Stimulated activated CD4-positive, alpha-beta T cell treated with anti-CD3 and anti-CD28 coated beads, Interleukin-15, amount 100 ng/mL, for 24 hours (primary cell): ENCODE measurements at regions not wholly inside any gene's neighbourhood (a gene's known extent, or its start where the extent isn't known, plus 50 kb on each side); places are given as distances from the start of the nearest gene placed in this dataset.

Experiments used
- DNase-seq: peaks from one replicate; pipeline ENCODE4 v3.0.0-alpha.2; 2020

DNA sequence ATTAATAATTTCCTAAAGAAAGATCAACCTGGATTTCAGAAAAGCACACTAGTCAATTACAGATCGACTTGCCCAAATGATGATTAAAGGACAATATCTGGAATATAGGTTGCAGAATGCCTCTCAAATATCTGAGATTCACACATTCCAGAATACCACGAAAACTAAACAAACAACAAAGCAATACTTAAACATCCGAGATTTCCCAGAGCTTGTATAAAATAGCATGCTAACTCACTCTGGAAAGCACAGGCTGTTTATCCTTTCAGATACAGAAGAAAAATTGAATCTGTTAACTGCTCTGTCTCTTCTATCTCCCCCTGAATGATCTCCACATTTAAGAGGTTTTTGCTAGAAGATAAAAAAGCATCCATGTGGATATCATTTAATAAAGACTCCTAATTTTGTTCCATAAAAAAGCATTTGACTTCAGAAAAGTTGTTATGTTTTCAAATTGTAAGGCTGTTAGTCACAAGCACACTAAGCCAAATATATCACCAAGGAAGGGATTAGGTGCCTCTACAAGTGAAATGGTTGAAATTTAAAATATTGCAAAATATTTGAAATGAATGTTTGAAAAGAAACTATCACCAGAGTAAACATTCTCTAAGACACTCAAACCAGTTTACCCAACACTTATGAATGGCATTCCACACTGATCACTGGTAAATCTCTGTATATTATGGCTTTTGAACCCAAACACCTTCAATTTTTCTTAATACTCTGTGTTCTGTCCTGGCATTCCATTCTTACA, 865.1 kb upstream of the ADAMTS5 start:
- no peak for DNase-seq

DNA sequence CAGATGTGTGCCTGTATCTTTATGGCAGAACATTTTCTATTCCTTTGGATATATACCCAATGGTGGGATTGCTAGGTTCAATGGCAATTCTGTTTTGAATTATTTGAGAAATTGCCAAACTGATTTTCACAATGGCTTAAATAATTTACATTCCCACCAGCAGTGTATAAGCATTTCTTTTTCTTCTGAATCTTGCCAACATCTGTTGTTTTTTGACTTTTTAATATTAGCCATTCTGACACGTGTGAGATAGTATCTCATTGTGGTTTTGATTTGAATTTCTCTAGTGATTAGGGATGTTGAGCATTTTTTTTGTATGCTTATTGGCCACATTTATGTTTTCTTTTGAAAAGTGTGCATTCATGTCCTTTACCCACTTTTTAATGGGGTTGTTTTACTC, 864.3 kb upstream of the ADAMTS5 start:
- no peak for DNase-seq

DNA sequence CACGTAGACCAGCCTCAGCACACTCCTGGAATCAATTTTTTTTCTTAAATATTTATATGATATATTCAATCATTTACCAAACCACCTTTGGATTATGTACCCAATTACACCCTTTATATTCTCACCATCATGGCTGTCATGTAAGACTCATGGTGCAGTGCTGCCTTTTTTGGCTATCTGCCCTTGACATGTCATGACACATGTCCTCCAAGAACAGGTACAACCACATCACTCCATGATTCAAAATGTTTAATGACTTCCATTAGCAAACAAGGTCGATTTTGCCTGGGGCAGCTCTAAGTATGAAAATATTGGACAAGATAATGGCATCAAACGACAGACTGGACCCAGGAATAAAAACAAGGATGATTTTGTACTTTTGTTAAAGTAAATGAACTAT, 861.1 kb upstream of the ADAMTS5 start:
- DNase-seq, result no peak

DNA sequence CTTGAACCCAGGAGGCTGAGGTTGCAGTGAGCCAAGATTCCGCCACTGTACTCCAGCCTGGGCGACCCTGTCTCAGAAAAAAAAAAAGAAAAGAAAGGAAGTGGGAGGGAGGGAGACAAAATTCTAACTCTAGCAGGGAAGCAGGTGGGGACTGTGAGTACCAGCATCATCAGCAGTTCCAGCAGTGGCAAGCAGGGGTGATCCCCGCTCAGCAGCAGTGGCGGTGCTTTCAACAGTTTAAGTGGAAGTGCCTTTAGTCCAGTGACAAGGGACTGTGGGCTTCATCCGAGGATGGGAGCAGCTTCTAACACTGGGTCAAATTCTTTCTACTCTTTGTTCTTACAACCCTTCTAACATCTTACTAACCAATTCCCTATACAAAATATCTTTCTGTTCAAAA, 858.1 kb upstream of the ADAMTS5 start:
- DNase-seq, result no peak

DNA sequence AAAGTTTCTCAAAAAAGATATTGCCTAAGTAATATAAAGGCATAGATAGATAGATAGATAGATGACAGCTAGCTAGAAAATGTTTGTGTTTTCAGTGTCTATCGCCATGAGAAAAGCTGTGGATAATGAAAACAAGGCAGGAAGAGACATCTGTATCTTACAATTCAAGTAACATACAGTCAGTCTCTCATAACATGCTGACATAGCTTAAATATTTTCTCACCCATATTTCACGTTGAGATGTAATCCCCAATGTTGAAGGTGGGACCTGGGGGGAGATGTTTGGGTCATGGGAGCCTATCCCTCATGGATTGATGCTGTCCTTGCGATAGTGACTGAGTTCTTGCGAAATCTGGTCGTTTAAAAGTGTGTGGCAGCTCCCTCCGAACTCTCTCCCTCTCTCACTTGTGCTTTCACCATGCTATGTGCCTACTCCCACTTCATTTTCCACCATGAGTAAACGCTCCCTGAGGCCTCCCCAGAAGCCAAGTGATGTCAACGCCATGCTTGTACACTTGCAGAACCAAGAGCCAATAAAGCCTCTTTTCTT, 856.8 kb upstream of the ADAMTS5 start:
- no peak for DNase-seq

DNA sequence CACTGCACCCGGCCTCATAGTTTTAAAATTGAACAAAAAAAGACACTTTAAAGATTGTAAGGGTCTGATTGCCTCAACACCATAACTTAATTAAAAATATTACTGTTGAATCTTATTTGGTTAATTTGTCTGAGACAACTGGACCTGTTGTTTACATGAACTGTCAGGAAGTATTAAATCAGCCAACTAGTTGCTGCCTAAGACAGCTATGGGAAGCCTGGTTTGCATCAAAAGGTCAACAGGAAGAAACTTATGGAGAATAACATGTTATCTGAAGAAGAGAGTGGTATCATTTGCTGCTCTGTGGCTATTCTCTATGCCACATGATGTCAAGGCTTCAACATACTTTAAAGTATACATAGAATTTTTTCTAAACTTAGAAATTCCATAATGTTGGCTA, 853.5 kb upstream of the ADAMTS5 start:
- DNase-seq, result no peak

DNA sequence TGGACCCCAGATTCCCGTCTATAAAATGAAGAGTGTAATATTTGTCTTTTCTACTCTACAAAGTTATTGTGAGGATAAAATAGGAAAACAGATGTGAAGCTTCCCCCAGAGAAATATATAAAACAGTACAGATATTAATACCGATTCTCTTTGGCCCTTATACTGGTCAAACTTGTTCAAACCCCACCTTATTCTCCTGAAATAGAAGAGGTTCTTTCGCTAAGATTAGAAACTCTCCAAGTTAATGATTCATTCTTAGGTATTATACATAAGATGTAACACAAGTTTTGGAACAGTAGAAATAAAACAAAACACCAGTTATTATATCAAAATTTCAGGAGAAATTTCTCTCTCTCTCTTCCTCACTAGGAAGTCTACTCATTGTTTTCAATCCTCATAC, 852.4 kb upstream of the ADAMTS5 start:
- DNase-seq, result no peak

DNA sequence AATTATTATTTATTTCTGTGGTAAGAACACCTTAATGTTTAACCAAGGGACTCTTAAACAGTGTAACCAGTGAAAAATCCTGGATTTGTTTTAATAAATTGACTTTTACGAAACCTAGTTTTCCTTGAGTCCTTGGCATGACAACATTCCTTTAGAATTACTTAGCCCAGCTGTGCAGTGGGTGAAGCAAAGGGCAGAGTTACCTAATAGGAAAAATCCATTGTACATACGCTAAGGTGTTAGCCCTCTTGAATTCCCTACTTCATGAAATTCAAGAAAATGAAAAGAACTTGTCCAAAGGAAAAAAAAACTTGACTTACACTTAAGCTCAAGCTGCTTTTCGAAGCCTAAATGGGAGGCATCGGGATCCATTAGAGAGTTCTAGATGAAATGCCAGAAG, 852.0 kb upstream of the ADAMTS5 start:
- DNase-seq, result no peak

DNA sequence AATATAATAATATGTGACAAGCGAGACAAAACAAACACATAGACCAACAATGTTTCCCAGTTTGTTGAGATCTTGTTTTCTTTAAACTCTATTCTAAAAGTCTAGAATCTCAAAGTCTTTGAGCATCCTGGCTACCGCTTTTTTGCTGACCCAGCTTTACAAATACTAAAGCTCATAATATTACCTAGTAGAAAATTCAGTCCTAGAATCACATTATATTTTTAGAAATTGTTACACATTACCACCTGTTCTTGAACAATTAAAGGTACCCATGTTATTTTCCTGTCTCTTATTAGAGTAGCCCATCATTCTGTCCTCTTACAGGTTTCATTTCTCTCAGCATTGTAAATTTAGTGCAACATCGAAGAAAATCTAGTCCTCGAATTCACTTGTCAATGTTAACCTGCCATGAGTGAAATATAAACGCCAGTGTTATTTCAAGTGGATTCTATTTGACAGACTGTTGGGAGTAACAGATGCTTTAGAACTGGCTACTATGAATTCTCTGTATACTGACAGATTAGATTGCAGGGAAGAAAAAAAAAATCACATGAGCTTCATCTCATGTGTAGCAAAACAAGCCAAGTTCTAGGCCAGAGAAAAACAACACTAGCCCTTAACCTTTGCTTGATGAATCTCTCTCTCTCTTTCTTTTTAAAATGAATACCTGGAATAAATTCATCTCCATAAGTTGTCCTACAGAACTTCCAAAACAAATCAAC, 851.2 kb upstream of the ADAMTS5 start:
- no peak for DNase-seq

DNA sequence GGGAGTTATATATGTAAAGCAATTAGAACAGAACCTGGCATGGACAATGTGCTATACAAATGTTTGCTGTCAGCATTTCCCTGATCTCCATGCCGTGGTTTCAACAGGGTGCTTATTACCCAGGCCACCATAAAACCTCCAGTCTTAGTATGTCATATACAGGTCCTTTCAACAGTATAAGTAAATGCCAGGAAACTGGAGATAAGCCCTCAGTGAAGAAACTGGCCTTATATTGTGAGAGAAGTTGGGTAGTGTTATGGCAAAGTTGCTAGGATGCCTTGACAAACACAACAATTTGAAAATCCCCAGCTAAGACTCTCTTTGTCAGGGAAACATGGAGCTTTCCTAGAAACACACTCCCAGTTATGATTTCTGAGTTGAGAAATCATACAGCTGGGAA, 850.2 kb upstream of the ADAMTS5 start:
- DNase-seq, result no peak

DNA sequence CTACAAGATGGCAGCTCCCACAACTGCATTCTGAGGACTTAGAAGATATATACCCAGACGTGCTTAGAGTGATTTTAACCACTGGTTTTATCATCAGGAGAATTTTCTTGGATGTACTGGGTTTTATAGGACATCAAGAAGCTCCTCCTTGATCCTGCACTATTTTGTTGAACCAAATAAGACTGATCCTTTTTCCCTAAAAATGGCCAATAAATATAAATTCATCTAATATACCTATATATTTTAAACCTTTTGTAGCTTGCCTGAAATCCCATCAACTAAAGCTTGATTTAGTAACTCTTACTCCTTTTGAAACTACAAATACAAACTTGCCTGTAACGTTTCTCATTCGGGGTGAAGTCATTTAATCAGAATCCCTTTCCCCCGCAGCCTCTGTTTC, 849.4 kb upstream of the ADAMTS5 start:
- no peak for DNase-seq

DNA sequence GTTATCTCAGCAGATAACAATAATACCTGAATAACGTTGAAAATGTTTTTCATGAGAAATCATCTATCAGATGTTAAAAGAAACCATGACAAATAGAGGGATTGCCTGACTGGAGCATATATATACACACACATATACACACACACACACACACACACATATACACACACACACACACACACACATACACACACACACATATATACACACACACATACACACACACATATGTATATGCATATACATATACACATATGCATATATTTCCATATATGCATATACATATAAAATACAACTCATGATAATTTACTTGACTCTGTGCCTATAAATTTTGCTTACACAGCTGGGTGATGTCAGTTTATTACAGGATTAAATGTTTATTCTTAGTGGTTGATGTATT, 847.3 kb upstream of the ADAMTS5 start:
- DNase-seq, result no peak

DNA sequence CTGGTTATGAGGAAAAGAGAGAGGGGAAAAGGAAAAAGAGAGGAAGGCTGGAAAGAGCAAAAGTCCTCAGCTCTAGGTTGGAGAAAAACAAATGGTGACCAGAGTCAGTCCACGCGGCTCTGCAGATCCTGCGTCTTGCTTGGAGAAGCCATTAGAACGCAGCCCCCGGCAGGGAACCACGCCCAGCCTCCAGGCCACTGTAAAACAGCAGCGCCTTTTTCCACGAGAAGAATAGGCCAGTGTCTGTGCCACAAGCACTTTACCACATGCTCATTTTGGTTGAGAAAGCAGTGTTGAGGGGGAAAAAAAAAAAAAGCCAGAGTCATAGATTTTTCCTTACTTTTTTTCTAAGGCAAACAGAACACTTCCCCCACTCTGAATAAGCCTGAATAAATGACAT, 846.9 kb upstream of the ADAMTS5 start:
- no peak for DNase-seq

DNA sequence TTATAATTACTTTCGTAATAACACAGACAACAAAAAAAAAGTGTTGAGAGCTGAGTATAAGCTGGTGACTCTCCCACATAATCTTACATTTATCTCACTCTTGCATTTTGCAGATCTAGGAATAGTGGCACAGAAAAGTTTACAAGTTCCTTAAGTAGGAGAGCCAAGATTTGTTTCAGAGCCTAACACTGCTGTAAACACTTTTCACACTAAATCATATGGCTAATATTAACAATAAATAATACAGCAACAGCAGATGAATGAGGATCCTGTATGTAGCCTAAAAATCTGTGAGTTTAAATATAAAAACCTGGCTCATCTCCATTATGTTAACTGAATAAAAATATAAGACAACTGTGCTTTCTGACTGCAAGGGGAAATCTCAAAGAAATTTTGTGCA, 846.5 kb upstream of the ADAMTS5 start:
- no peak for DNase-seq

DNA sequence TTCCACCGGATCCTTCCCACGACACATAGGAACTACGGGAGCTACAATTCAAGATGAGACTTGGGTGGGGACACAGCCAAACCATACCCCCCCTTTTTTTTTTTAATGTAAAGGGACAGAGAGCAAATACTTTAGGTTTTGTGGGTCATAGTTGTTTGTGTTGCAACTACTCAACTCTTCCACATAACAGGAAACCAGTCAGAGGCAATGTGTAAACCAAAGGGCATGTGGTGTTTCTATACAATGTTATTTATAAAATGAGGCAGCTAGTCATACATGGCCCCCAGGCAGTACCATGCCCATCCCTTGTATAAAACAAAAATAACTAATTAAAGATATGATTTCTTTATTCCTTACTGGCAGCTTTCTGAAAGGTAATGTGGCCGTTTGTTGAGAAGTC, 845.4 kb upstream of the ADAMTS5 start:
- no peak for DNase-seq

DNA sequence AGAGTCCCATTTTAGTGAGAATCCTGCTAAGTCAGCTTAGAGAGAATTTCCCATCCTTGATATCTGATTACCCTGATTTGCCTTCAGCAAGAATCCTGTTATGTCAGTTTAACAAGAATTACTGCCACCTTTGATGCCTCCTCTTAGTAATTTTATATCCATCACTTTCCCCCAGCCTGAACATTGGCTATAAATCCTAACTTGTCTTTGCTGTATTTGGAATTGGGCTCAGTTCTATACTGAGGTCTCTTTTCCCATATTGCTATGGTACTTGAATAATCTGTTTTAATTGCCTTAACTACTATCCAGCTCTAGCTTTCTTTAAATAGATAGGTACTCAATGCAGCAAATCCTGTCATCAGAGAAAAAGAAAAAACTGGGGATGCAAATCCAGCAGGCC, 842.0 kb upstream of the ADAMTS5 start:
- no peak for DNase-seq

DNA sequence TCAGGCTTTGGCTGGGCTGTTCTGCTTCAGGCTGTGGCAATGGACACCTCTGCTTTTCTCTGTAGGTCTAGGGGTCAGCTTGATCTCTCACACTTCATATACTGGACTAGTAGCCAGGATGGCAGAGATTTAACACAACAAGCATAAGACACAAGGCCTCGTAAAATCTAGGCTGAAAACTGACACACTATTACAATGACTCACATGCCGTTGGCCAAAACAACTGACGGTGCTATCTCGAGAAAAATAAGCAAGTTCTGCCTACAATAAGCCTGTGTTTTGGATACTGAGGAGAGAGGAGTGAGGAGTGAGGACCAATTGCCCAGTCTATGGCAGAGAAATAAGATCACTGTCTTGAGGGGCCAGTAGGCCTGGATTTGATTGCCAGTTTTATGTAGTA, 840.7 kb upstream of the ADAMTS5 start:
- DNase-seq, result no peak

DNA sequence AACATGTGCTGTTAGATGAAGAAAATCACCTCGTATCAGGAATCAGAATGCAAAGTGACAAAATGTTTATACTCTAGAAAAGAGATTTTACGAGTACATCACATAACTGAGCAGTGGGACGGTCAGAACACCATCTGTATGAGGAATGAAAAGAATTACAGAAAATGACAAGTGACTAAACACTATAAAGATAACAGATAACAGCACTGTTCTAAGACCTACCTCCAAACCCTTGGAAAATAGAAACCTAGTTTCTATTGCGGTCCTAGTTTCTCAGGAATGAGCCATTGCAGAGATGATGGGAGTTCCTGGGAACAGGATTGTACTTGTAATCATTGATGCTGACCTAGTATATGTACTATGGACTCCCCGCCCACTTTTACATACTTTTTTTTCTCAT, 839.4 kb upstream of the ADAMTS5 start:
- DNase-seq, result no peak

DNA sequence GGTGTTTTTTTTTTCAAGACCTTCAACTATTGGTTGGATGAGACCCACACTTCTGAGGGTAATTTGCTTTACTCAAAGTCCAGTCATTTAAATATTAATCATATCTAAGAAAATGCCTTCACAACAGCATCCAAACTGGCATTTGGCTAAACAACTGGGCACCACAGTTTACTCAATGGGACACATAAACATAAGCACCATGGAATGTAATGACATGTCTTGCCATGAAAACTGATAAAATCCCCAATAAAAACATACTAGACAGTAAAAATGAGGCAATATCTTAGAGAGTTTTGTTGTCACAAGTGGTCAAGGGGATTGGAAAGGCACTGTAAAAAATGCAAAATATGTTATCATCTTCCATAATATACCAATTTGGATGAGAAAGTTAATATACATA, 838.8 kb upstream of the ADAMTS5 start:
- DNase-seq, result no peak

DNA sequence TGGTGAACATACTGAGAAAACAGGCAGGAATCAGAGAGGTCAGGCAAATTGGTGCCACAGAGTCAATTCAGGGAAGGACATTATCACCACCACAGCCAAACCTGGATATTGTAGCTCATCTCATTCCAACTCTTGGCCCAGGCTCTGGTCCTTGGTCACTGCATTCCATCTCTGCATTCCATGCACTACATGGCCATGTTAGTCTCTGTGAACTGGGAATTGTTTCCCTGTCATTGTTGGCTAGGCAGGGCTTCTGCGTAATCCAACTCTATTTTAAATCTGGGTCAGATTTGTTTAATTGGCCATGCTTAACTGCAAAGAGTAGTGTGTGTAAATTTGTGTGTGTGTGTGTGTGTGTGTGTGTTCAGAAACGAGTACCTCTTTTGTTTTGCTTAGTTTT, 837.6 kb upstream of the ADAMTS5 start:
- no peak for DNase-seq

DNA sequence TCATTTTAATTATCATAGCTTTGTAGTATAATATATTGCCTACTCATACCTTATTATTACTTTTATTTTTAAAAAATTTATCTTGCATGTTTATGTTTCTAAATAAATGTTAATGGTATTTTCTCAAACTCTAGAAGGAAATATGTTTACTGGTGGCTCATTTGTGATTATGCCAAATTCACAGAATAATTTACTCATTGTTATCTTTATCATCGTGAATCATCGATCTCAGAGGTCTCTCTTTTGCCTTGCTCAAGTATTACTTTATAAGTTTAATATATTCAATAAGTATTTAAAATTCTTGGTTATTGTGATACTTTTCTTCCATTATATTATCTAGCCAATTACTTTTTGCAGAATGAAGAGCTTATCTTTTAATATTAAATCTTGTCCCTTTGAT, 836.7 kb upstream of the ADAMTS5 start:
- no peak for DNase-seq

DNA sequence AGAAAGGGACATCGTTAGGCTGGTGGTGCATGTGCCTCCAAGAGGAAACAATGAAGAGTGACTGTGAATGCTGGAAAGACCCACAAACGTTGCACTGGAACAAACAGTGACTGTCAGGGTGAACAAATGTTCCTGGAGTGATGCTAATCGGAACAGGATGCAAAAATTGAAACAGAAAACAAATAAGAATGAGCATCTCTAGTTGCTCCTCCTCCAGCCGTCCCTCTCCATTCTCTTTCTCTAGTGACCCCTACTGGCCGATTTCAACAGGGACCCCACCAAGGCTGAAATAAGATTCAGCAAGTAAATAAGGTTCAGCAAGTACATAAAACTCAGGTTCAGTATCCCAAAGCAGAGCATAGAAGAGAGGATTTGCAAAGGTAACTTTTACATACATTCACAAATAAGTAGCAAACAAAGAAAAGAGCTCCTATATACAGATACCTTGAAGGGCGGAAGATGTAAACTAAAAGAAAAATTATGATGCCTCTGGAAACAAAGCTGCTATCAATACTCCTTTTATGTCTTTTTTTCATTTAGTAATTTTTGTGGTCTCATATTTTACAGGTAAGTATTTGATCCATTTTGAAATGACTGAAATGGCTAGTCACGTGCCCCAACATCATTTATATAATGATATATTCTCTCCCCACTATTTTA, 836.1 kb upstream of the ADAMTS5 start:
- peak; percentile 33 for DNase-seq

DNA sequence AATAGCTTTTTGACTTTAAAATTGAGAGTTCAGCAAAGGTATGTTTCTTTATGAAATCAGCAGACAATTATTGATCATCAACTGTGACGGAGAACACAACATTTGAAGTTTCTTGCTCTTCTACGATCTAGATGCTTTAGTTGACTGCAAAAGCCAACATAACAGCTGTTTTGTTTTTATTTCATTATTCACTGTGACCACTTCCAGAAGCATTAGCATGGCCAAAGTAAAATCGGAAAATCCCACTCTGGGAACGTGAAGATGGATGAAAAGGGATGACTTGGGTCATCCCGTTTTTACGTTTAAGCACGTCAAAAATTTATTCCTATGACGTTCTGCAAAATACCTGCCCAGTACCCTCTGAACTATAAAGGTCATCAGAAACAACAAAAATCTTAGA, 833.0 kb upstream of the ADAMTS5 start:
- DNase-seq, result no peak

DNA sequence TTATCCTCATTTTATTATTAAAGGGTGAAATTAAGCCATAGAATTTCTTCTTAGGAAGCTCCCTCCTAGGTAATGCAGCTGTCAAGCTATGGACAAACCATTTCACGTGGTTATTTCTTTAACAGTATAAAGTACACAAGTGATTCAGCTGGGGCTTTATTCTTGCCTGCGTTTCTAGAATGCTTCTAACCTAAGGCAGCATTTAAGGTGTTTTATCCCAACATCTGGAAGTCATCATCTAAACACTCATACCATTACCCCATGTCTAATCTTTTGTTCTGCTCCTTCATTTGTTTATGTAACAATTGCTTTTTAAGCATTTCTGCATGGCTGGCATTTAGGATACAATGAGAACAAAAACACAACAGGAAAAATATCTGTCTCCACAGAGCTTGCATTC, 829.2 kb upstream of the ADAMTS5 start:
- DNase-seq, result no peak
